Prostate gland (tissue), 2 donors: ENCODE measurements at regions not wholly inside any gene's neighbourhood (a gene's known extent, or its start where the extent isn't known, plus 50 kb on each side); places are given as distances from the start of the nearest gene placed in this dataset.

ENCODE experiments used
- POLR2AphosphoS5 ChIP-seq: sonication (generic); formaldehyde crosslinking; IDR thresholded peaks from one replicate; pipeline ENCODE4 v1.6.1; 2017; ENCODE audit warnings: antibody characterized with exemption
- TF ChIP-seq, protein P1 (sequence below), 4 experiments: fragments of 200-600 bp in 2 of 4; fragments of 450-650 bp in 2 of 4; sonication (generic) in 2 of 4; IDR thresholded peaks; 1 replicate in 3 of 4; 2 replicates in 1 of 4; pipeline ENCODE4 v1.5.1; 2016 to 2019; ENCODE audit warnings: antibody characterized with exemption in 4 of 4, mild to moderate bottlenecking in 2 of 4, moderate library complexity in 2 of 4

DNA sequence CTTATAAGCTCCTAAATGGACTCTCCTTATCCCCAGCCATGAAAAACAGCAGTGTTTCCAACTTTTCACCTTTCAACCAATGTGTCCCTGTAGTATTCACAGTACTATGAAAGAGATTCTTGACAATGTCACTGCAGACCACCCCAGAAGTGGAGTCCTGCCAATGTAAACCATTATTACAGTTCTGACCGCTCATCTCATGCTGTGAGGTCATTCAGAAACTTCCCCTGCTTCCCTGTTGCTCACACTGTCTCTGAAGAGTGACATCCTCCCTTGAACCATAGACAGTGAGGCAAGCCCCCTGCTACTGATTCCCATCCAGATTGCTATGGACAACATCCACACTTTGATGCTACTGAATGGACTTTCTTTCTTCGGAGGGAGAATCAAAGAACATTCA is 1523.7 kb upstream of the ACVR2A start:
- TF ChIP-seq, protein P1, sequence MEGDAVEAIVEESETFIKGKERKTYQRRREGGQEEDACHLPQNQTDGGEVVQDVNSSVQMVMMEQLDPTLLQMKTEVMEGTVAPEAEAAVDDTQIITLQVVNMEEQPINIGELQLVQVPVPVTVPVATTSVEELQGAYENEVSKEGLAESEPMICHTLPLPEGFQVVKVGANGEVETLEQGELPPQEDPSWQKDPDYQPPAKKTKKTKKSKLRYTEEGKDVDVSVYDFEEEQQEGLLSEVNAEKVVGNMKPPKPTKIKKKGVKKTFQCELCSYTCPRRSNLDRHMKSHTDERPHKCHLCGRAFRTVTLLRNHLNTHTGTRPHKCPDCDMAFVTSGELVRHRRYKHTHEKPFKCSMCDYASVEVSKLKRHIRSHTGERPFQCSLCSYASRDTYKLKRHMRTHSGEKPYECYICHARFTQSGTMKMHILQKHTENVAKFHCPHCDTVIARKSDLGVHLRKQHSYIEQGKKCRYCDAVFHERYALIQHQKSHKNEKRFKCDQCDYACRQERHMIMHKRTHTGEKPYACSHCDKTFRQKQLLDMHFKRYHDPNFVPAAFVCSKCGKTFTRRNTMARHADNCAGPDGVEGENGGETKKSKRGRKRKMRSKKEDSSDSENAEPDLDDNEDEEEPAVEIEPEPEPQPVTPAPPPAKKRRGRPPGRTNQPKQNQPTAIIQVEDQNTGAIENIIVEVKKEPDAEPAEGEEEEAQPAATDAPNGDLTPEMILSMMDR (IDR thresholded peaks at IDR 0.05): no peak
- TF ChIP-seq POLR2AphosphoS5: no peak
